Mucosa of descending colon (tissue), 3 donors: ENCODE measurements at regions not wholly inside any gene's neighbourhood (a gene's known extent, or its start where the extent isn't known, plus 50 kb on each side); places are given as distances from the start of the nearest gene placed in this dataset.

Source experiments
- ATAC-seq: fragments of 200-7000 bp; cut with Tn5 transposase; one replicate; pipeline ENCODE4 v1.9.1; 2020; ENCODE audit warnings: mild to moderate bottlenecking, moderate library complexity
- DNase-seq, 3 donors: peaks; one replicate each; pipeline ENCODE4 v3.0.0-alpha.2; 2020
- H3K36me3 ChIP-seq: fragments of 200-600 bp; one replicate; pipeline ENCODE4 v1.8.0; 2021; ENCODE audit warnings: low read depth, mild to moderate bottlenecking
- H3K4me1 ChIP-seq: fragments of 200-600 bp; one replicate; pipeline ENCODE4 v1.8.0; 2021; ENCODE audit warnings: low read depth, mild to moderate bottlenecking
- H3K4me3 ChIP-seq: fragments of 200-600 bp; one replicate; pipeline ENCODE4 v1.8.0; 2021; ENCODE audit warnings: mild to moderate bottlenecking
- H3K9me3 ChIP-seq: fragments of 200-600 bp; one replicate; pipeline ENCODE4 v1.8.0; 2021; ENCODE audit warnings: mild to moderate bottlenecking
- intact Hi-C, 2 donors: fragments of 100-400 bp; cut with DNase I in 1 of 2; cut with micrococcal nuclease in 1 of 2; formaldehyde crosslinking; loops; one replicate each; pipeline versions ENCODE4 v1.11.0 to v1.11.1; 2022; cut with DNase I, micrococcal nuclease
- TF ChIP-seq, protein P1 (sequence below): fragments of 200-600 bp; IDR thresholded peaks from one replicate; pipeline ENCODE4 v1.8.0; 2022; ENCODE audit warnings: antibody characterized with exemption, mild to moderate bottlenecking
- donor health status: DM: no; HTN: no; CAD: no; lungs with moderate emphysema.
- donor health status: DM: no; HTN: no; CAD: no.
- donor health status: DM: no; HTN: yes; CAD: no.

DNA sequence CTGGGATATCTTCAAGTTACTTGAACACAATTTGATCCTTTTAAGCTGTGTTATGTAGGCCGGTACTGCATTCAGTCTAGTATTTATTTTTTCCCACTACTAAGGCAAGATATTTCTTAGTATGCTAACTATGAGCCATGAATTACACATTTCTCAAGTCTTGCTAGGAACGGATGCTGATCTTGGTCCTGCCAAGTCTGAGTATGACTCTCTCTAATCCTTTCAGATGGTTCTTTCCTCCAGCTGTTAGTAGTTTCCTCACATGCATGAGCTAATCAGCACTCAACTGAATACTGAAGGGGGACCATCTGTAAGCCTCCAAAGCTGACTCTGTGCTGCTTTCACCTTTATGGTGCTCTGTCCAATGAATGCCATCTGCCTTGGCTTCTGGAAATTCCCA lies 460.3 kb downstream of the KCTD12 start:
- Histone ChIP-seq H3K4me3 (no peak overlapping the region), H3K9me3 (no peaks in the 10 kb centered on the region), H3K36me3 (no peaks in the 10 kb centered on the region), H3K4me1 (no peaks in the 10 kb centered on the region)
- TF ChIP-seq, protein P1, sequence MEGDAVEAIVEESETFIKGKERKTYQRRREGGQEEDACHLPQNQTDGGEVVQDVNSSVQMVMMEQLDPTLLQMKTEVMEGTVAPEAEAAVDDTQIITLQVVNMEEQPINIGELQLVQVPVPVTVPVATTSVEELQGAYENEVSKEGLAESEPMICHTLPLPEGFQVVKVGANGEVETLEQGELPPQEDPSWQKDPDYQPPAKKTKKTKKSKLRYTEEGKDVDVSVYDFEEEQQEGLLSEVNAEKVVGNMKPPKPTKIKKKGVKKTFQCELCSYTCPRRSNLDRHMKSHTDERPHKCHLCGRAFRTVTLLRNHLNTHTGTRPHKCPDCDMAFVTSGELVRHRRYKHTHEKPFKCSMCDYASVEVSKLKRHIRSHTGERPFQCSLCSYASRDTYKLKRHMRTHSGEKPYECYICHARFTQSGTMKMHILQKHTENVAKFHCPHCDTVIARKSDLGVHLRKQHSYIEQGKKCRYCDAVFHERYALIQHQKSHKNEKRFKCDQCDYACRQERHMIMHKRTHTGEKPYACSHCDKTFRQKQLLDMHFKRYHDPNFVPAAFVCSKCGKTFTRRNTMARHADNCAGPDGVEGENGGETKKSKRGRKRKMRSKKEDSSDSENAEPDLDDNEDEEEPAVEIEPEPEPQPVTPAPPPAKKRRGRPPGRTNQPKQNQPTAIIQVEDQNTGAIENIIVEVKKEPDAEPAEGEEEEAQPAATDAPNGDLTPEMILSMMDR: no peak
- DNase-seq: peak in 1 of 3 donors; percentile 3
- ATAC-seq: peak; percentile 54
- intact Hi-C loops: no loop called here

DNA sequence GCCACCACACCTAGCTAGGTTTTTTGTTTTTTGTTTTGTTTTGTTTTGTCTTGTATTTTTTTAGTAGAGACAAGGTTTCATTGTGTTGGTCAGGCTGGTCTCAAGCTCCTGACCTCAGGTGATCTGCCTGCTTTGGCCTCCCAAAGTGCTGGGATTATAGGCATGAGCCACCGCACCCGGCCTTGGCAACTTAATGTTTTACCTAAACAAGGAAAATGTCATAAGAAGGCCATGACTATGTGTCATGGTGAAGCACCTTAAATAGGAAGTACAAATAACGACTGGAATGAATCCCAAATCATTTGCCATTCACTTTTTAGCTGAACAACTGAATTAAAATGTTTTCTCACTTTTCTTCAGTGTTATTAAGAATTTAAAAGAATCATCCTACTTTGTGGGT lies 465.2 kb downstream of the KCTD12 start:
- intact Hi-C loops: no loop called here
- no peak for ATAC-seq

DNA sequence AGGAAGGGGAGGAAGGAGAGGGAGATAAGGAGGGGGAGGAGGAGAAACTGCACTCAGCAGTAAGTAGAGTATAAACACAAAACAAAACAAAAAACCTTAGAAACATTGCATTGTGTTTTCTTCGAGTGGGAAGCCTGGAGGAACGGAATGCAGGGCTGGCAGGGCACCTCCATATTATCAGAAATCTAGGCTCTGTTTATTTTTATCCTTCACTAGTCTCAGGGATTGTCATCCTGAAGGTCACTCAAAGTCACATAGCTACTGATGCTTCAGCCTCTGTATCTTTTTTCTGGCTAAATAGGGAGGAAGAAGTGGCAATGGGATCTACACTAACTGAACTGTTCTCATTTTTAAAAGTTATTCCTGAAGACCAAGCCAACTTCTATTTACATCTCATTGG lies 467.8 kb downstream of the KCTD12 start:
- TF ChIP-seq, protein P1: no peak
- Histone ChIP-seq H3K9me3 (no peaks in the 10 kb centered on the region), H3K36me3 (no peaks in the 10 kb centered on the region), H3K4me3 (no peak overlapping the region), H3K4me1 (no peaks in the 10 kb centered on the region)
- DNase-seq (no peak), ATAC-seq (no peak)
- intact Hi-C loops: no loop called here

More for the DNA sequence above, 465.2 kb downstream of the KCTD12 start:
- no peak for DNase-seq
- H3K36me3 ChIP-seq: no peaks in the 10 kb centered on the region
- no peaks in the 10 kb centered on the region for H3K4me1 ChIP-seq
- H3K9me3 ChIP-seq: no peaks in the 10 kb centered on the region
- no peak overlapping the region for H3K4me3 ChIP-seq
- TF ChIP-seq, protein P1: no peak

DNA sequence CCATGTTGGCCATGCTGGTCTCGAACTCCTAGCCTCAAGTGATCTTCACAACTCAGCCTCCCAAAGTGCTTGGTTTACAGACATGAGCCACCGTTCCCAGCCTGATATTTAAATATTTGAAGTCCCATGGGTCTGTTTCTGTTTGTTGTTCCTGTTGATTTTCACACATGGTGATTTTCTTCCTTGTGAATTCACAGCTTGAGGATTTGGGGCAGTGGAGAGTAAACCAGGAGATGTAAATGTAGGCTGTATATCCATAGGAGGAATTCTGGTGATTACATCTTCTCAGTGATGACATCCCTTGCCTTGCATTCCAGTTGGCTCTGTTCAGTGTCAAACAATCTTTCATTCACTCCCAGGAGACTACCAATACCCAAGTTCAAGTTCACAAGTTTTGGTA lies 471.9 kb downstream of the KCTD12 start:
- DNase-seq (no peak), ATAC-seq (no peak)
- TF ChIP-seq, protein P1: no peak
- Histone ChIP-seq H3K4me3 (no peak overlapping the region), H3K36me3 (no peaks in the 10 kb centered on the region), H3K4me1 (no peaks in the 10 kb centered on the region), H3K9me3 (no peaks in the 10 kb centered on the region)
- intact Hi-C loops: no loop called here

DNA sequence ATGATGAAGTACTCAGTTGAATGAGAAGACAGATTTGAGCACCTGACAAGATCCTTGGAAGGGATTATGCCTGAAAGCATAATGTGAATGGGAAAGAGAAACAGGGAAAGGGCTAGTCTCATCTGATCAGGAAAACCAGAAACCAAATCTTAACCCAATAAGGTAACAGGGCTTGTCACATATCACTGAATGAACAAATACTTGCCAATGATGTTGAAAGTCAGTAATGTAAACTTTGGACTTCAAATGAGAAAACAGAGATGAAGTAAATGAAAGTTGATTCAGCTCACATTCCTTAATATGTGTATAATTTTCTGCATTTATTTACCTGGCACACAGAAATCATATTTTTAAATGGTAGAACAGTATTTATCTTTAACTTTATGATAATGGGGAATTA lies 480.0 kb downstream of the KCTD12 start:
- Histone ChIP-seq H3K4me3 (no peak overlapping the region), H3K4me1 (no peaks in the 10 kb centered on the region), H3K9me3 (no peaks in the 10 kb centered on the region), H3K36me3 (no peaks in the 10 kb centered on the region)
- DNase-seq (no peak), ATAC-seq (no peak)
- TF ChIP-seq, protein P1: no peak
- intact Hi-C loops: no loop called here

DNA sequence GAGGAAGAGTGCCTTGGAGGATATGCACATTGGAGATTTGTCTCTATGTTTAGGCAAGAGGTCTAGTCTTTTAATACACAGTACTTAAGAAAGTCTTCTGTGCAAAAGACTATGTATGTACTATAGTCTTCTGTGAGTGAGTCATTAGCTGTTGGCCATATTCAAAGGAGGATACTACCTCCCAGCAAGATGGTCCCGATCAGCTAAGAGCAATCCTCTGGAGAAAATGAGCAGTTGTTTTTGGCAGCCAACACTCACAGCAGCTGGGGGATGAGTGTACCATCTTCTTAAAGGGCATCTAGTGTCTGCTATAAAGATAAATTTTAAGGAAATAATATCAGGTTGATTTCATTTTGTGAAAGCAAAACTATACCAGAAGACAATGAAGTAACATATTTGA lies 487.8 kb downstream of the KCTD12 start:
- Histone ChIP-seq H3K36me3 (no peaks in the 10 kb centered on the region), H3K4me1 (no peaks in the 10 kb centered on the region), H3K4me3 (no peak overlapping the region), H3K9me3 (no peaks in the 10 kb centered on the region)
- no peak for ATAC-seq
- no peak for DNase-seq
- TF ChIP-seq, protein P1: no peak
- intact Hi-C loops: no loop called here
